Activated gamma-delta T cell treated with anti-CD3 and anti-CD28 coated beads, Interleukin-2, amount 50 U/mL, for 16 hours (primary cell): ENCODE measurements at regions not wholly inside any gene's neighbourhood (a gene's known extent, or its start where the extent isn't known, plus 50 kb on each side); places are given as distances from the start of the nearest gene placed in this dataset.

ENCODE experiments used
- DNase-seq: peaks from one replicate; pipeline ENCODE4 v3.0.0-alpha.2; 2020; ENCODE audit warnings: low read depth

DNA sequence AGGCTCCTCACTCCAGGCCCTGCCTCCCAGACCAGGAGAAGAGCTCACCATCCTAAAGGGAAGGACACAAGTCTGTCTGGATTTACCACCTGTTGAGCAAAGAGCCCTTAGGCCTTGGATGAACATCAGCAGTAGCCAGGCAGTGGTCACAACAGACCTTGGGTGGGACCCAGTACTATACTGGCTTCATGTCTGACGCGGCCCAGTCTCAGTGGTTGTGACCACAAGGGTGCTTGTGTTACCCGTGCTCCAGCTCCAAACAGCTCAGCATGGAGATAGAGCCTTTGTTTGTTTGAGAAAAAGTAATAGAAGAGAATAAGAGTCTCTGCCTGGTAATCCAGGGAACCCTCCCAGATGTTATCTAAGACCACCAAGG lies 617.4 kb downstream of the BRINP1 start:
- DNase-seq, result no peak

DNA sequence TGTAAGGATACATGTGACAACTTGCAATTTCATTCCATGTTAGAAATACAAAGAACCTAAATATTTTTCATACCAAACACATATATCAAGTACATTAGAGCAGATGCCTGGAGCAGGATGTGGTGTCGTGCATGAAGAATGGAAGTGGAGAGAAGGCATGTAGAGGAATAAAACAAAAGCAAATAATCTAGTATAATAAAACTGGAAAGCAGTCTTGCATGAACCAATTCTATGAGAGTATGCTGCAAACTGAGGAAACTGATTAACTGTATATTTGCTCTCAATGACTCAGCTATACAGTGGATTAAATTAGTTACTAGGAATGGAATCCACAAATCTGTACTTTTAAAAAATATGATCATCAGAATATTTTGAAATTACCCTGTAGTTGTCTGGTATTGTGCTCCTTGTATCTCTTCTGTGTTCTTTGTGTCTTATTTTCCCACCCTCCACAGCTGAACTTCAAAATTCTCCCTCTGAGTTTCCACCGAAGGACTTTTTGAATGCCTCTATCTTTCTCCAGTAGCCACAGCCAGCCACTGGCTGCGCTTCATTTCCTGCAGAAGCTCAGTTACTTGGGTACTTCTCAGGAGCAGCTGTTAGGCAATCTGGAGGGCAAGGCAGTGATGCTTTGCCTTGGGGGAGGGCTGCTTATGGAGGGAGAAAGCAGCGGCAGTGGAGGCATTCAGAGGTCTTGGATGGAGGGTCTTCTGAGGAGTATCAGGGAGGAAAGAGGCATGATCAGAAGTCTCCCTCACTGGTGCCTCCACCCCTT lies 608.0 kb downstream of the BRINP1 start:
- no peak for DNase-seq

DNA sequence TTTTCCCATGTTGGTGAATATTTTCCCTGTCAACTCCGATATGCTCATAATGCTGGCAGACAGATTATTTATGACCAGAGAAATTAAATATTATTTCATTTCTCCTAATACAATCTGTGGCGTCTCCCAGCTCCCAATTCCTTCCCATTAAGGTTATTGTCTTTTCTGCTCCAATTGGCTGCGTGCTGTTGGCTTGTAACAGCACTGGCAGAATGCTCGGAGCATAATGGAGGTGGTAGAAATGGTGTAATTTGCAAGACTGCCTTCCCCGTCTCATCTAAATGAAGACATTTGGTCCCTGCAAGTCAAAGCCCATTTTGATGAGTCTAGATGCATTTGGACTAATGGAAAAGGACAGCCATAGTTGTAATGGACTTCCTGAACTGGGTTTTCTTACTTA lies 601.7 kb downstream of the BRINP1 start:
- no peak for DNase-seq

DNA sequence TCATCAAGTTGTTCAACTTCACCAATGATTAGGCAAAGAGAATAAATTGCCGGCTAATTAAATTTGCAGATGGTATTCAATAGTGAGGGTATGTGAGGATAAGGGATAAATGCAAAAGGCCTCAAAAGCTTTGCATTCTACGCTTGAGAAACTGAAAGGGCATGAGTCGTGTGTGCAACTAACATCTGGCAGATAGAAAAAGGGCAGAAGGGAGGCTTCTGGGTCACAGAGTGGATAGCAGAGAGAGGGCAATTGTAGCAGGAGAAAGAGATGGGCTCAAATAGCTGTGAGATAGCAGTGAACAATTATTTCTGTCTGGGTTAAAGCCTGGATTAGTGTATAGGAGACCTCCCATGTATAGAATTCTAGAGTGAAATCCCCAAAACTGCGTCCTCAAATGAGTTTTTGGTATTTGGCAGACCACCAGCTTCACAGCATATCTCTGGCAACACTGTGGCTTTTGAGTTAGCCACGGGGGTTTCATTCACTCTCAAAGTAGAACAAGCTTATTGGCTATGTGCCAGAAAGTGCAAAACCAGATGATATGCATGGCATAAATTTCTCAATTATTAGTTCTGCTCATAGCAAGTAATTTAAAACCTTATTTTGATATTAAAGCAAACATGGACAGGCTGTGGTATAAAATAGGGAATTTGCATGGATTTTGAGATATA lies 586.3 kb downstream of the BRINP1 start:
- DNase-seq, result no peak

DNA sequence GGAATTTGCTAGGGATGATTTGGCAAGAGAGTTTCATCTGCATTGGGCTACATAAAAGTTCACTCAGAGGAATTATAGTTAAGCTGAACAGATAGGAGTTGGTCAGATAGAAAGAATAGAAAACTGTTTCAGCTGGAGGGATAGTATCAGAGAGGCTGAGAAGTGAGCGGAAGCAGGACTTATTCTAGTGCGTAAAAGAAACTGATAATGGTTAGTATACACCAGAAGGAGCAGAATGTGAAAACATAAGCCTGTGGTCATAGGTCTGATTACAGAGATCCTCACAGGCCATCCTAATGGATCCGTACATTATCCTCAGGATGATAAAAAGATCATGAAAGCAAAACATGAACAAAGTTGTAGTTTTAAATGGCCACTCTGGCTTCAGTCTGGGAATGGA lies 585.2 kb downstream of the BRINP1 start:
- DNase-seq, result no peak

DNA sequence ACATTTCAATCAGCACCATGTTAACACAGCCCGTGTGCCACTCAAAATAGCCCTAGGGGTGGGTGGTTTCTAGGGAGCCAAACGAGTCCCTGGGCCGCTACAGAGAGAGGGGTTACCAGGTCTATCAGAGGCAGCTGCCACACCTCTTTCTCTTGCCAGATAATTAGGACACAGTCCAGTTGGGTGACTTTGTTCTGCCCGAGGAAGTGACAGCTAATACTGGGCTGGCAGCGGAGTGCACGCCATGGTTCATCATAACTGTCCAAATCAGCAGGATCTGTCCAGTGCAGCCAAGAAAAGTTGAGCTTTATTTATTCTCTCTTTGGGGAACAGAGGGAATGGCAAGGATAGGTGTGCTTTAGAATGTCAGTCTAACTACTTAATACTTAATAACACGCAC lies 583.8 kb downstream of the BRINP1 start:
- DNase-seq, result no peak

DNA sequence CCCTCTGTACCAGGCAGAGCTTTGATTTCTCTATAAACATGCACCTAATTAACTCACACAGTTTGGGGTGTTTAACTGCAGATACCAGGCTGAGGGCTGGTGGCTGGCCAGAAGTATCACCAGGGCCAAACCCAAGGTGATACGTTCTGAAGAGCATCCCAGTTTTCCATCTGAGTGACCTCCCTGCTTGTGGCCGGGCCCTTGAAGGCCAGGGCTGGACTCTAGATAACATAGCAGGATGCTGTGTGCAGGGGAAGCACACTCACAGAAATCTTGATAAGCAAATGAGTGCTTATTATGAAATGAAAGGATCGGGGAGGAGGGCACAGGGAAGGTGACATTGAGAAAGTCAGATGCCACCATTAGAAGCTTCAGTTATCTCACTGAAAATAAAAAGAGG lies 582.4 kb downstream of the BRINP1 start:
- no peak for DNase-seq

DNA sequence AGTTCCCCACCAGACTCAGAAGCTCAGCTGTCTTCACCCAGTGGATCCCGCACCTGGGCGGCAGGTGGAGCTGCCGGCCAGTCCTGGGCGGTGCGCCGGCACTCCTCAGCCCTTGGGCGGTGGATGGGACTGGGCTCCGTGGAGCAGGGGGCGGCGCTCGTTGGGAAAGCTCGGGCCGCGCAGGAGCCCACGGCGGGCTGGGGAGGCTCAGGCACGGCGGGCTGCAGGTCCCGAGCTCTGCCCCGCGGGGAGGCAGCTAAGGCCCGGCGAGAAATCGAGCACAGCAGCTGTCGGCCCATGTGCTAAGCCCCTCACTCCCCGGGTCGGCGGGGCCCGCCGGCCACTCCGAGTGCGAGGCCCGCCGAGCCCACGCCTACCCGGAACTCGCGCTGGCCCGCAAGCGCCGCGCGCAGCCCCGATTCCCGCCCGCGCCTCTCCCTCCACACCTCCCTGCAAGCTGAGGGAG lies 560.0 kb downstream of the BRINP1 start:
- DNase-seq, result no peak

DNA sequence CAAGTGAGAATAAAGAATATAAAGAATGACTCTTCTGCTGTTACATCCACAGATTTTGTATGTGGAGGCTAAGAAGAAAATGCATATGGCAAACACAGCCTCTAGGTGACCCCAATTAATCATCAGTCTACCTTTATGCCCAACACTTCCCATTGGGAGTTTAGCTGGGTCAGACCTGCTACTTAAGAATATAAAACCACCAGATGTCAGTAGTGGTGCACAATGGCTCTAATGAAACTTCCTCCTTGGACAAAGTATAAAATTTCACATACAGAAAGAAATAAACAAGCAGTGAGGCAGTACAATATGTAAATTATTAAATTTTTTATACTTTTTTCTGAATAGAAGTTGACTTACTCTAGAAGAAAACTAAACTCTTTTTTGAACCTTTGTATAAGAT lies 539.9 kb downstream of the BRINP1 start:
- DNase-seq, result no peak

DNA sequence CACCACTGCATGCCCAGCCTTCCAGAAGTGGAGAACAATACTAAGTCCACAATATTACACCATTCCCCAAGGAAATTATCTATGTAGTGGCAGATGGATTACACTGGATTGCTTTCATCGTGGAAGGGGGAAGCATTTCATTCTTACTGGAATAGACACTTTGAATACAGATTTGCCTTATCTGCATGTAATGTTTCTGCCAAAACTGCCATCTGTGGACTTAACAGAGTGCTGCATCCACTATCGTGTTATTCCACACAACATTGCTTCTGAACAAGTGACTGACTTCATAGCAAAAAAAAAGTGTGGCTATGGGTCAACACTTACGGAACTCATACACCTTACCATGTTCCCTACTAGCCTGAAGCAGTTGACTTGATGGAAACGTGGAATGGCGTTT lies 536.9 kb downstream of the BRINP1 start:
- no peak for DNase-seq

DNA sequence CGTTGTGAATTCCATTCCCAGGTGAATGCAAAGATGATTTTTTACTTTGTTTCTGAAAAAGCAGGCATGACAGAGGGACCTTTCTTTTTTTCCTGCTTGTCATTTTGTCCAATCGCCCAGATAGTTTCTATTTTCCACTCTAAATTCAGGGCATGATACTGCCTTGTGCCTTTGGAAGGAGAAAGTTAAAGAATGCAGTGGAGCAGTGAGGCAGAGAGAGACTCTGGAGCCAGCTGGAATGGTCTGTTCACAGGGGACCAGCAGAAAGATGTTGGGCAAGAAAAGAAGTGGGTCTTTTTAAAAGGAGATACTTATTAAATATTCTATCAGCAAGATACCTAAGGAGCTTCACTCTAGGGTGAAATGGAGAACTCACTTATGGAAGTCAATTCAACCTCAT lies 532.3 kb downstream of the BRINP1 start:
- no peak for DNase-seq

DNA sequence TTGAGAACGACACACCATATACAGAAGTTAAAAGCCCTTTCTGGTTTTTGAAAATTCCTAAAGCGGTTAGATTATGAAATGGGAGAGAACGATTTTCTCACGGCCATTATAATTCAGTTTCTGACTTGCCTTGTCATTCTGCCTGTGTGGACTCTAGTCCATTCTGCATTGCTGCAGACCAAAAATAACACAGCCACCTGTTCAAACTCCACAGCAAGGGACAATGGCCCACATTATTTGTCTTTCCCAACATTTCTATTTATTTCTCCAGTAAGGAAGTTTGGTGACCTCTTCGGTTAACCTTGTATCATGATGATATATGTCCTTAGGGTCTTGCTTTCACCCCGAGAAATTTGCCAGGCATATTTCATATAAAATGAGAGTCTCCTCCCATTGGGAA lies 497.7 kb downstream of the BRINP1 start:
- no peak for DNase-seq

DNA sequence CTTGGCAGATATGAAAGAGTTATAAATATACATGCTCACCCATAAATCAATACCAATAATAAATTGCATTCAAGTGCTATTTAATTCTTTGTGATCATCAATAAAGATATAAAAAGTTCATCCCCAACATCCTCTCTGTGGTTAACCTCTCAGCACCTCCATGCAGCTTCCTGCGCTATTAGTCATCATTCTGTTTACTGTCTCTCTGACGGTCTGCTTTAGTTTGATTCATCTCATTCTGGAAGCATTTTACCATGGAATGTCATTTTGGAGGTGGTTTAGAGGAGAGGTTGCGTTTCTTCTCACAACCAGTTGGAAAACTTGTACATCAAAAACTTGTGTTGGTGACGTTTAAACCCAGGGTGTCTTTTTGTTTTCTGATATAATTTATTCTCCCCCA lies 486.6 kb downstream of the BRINP1 start:
- DNase-seq, result no peak

DNA sequence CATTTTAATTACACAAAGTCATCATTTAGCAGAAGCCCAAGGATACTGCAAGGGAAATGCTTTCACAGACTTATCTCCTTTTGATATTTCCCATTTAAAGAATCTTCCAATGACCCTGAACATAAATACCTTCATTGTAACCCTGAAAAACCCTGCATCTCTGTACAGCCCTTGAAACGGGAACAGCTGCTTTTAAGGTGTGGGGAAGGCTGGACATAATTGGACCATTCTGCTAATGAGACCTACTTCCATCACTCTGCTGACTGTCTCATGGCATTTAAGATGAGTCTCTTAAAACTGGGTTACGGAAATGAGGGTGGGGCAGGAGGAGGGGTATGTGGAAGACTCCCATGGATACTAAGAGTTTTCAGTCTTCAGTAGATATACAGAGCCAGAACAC lies 485.8 kb downstream of the BRINP1 start:
- no peak for DNase-seq

DNA sequence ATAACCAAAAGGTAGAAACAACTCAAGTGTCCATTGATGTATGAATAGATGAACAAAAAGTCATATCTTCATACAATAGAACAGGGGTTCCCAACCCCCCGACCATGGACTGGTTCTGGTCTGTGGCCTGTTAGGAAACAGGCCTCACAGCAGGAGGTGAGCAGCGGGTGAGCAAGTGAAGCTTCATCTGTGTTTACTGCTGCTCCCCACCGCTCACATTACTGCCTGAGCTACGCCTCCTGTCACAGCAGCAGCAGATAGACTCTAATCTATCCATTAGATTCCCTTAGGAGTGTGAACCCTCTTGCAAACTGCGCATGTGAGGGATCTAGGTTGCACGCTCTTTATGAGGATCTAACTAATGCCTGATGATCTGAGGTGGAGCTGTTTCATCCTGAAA lies 478.0 kb downstream of the BRINP1 start:
- no peak for DNase-seq

DNA sequence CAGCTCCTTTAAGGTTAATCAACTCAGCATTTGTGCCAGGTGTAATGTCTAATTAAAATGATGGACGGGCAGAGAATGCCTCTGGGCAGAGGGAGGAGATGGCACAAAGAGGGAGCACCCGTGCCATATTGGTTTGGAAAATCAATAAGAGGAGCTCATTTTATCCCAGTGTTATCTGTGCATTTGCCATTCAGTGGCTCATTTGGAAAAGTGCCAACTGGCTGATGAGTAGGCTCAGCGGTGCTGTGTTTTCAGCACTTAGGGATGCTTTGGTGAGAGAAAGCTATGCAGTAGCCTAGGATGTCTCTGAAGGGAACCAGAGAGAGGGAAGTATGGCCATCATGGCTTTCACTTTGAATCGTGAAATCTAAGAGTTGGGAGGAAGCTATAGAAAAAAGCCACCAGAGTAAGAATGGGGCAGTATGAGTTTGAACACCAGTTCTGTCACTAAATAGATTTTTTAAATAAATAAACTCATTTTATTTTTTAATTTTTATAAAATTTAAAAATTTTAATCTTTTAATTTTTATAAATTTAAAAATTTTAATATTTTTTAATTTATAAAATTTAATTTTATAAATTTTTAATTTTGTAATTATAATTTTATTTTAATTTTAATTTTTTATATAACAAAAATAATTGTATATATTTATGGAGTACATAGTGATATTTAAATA lies 472.8 kb downstream of the BRINP1 start:
- no peak for DNase-seq

DNA sequence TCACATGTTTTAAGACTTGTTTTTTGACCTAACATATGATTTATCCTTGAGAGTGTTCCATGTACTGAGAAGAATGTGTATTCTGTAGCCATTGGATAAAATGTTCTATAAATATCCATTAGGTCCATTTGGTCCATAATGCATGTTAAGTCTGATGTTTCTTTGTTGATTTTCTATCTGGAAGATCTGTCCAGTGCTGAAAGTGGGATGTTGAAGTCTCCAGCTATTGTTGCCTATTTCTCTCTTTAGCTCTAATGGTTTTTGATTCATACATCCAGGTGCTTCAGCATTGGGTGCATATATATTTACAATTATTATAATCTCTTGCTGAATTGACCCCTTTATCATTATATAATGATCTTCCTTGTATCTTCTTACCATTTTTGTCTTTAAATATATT lies 451.1 kb downstream of the BRINP1 start:
- DNase-seq, result no peak

DNA sequence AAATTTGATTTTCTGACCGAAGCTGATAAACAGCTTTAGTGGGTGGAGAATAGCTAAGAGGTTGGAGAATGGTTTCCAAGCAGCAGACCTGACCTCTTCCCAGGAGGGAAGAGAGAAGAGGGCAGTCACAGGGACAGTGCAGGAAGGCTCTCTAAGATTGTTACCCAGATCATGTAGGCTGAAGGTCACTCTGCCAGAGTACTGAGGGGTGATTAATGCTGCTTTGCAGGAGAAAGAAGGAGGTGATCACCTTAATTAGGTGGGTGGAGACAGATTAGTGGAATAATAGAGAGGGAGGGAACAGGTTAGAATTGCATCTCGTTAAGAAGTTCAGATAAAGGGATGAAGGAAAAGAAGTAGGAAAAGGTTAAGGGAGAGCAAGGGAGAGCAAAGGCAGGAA lies 440.5 kb downstream of the BRINP1 start:
- DNase-seq, result no peak

DNA sequence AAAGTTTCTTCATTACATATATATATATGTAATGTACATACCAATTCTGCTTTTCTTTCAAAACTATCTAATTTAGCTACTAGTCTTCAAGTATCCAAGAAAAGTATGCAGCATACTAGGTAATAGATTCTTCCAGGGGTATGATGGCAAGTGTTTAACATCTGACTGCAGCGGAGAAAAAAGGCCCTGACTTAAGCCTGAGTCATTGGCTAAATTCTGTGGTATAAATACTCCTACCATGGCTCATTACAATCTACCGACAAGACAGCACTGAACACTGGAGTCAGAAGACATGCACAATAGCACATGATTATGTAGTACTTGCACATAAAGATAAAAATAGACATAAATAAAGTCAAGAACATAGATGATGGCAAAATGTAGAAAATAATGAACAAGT lies 439.9 kb downstream of the BRINP1 start:
- no peak for DNase-seq

DNA sequence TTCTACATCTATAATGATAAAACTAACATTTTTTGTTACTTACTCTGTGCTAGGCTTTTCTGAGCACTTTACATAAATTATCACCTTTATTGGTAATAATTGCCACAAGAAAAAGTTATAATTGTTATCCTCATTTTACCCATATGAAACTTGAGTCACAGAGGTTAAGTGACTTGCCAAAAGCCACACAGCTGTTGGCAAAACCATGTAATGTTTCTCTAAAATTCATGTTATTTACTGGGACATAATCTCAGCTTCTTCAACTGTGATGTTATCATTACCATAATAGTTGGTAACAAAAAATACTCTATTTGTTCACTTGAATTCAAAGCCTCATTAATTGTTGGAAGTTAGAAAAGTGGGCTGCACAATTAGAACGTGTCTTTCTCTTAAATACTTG lies 437.3 kb downstream of the BRINP1 start:
- DNase-seq, result no peak

DNA sequence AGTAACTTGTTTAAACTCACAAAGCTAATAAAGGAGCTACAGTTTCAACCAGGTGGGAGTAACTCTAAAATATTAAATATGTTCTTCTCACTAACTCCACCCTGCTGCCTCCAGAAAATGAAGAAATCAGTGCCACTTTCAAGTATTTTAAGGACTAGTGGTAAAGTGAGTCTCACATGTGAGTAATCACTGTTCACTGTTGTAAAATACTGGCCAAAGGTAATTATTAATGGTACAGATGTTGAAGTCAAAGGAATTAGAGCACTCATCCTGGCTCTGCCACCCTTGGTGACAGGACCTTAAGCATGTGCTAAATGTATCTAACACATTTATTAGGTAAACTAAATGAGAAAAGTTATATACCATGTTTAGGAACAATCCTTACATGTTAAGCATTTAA lies 430.7 kb downstream of the BRINP1 start:
- no peak for DNase-seq

DNA sequence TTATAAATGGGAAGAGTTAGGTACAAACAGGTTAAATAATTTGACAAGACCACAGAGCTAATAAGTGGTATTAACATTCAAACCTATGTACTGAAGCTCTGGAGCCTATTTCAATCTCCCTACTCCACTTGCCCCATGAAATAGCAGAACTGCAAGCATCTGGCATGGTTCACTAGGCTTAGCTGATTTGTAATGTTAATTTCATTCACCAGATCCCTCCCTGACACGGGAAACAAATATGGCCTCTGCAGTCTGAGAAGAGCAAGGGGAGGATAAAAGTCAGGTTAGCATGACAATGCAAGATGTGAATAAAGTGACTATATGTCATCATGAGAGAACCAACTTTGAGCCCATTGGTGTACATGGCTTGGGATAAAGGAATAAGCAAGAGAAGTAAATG lies 428.8 kb downstream of the BRINP1 start:
- no peak for DNase-seq

DNA sequence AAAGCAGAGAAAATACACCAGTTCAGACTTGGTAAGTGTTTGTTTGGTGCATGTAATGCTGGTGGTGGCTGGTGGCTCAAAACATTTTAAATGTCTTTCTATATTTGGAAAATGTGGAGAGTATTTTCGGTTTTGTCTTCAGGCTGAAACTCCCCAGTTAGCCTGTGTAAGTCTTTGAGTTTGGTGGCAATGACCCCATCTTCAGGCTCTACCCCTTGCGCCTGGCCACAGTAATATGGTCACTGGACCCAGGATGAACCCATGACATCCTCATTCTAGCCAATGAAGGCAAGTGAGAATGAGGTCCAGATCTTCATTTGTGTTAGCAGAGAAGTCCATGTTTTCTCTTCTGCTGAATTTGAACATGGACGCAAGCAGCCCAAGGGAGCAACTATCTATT lies 422.6 kb downstream of the BRINP1 start:
- DNase-seq, result no peak
